NCI-H2196 treated with DMSO at 0.1 percent for 48 hours (cell line): ENCODE measurements at regions not wholly inside any gene's neighbourhood (a gene's known extent, or its start where the extent isn't known, plus 50 kb on each side); places are given as distances from the start of the nearest gene placed in this dataset.

Experiments
- DNase-seq: peaks from one replicate; lab custom pipeline; 2025; ENCODE audit not compliant: unreplicated experiment; lab: John Stamatoyannopoulos, UW

DNA sequence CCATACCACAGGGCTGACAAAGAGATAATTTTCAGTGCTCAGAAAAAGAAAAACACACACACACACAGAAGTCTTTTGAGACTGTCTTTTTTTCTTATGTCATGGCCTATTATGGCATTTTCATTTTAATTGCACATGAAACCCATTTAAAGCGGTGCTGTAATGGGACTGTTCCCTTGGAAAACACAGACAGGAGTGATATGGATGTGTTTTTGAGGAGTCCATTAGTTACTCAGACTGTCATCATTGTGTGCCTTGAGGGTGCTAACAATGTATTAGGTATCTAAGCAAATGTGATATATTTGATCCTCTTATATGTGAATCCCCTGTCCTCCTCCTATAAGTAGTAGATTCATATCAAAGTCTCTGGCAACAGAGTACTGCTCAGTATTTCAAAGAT, 642.0 kb upstream of the WWC1 start:
- no peak for DNase-seq

- no peak for DNase-seq
Observed at GRCh38 chr5:167652690-167653089, 638.8 kb upstream of the WWC1 start.

DNA sequence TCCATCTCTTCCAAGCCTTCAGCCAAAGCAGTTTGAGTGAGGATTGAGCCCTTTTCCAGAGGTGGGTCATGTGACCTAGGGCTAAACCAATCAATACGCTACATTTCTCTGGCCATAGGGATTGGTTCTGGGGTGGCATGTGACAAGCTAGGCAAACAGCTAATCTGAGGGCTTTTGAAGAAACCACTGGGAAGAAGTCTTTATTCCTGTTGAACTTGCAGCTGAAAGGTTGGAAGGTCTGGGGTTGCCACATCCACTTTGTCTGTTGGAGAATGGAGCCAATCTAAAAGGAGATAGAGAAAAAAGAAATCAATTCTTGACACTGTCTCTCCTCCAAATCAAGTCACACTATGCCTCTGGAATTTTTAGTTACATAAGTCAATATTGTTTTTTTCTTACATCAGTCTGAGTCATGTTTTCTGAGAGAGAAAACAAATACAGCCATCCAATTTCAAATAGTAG, 637.8 kb upstream of the WWC1 start:
- no peak for DNase-seq

DNA sequence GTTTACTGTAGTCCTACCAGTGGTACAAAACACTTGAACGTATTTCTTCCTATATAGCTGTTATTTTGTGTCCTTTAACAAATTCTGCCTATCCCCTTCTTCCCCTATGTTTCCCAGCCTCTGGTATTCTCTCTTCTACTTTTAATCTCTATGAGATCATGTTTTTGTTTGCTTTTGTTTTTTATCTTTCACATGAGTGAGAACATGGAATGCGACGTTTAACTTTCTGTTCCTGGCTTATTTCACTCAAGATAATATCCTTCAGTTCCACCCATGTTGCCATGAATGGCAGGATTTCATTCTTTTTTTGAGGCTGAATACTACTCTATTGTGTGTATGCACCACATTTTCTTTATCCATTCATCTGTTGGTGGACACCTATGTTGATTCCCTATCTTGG, 634.4 kb upstream of the WWC1 start:
- DNase-seq: no peak

DNA sequence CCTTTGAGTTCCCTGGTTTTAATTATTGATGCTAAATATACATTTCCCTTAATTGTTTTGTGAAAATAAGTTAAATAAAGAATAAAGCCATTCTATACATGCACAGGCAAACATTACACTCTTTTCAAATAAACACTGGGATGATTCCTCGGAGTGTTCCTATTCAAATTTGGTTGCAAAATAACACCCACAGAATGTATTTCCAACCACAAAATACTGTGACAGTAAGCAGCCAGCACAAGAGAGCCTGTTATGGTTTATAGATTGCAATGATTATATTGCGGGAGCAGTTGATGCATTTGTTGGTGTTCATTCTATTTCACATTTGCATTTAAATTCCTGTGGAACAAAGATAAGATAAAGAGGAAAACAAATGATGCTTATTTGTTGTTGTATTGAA, 632.6 kb upstream of the WWC1 start:
- no peak for DNase-seq

GRCh38 chr5:167661605-167662004, 629.8 kb upstream of the WWC1 start:
- no peak for DNase-seq

- no peak for DNase-seq
Observed at GRCh38 chr5:167664222-167664804, 627.1 kb upstream of the WWC1 start.

DNA sequence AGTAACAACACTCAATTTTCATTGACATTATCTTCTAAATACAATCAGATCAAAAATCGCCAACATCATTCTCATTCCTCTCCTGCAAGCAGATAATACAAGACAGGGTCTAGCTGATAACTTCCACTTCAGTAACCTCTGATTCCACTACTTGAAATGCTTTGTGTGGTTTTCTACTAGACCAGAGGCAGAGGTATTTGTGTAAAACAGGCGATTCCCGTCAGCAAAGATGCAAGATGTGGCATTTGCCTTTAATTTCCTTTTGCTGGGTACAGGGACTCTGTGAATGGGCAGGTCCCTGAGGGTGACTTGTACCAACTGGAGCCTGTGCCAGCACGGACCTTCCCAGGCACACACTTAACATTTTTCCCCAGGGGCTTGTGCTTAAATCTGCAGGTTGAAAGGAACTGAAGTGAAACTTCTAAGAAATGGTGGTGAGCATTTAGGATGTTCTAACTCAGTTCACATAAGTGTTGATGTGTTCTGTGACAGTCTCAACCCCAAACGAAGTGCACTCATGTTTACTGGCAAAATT, 625.5 kb upstream of the WWC1 start:
- DNase-seq: no peak

DNA sequence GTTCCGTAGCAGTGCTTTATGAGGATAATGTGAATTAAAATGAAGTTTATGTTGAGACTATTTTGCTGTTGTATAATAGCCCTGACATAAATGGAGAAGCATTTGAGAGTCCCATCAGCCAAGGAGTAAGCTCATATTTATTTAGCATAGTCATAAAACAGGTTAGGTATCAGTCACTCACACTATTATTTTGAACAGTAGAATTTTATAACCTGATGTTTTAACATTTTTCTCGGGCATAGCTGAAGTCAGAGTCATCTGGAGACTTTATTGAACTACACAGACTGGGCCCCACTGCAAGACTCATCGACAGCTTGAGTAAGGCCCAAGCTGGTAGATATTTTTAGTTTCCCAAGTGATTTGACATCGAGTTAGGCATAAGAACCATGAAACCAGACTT, 620.3 kb upstream of the WWC1 start:
- no peak for DNase-seq

DNA sequence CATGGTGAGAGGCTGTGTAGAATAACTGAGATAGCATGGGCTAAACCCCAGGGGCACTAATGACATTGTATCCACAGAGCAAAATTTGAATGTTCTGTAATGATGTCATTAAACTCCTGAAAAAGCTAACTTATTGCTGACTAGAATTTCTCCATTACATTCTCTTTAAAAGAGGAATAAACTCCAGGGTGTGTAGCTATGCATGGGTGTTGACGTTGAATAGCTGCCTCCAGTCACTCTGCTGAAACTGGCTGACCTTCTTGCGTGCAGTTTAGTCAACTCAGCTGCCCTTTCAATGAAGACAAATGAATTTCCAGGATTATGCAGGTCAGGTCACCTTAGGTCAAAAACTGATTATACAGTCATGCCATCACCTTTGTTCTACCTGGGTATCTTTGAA, 617.5 kb upstream of the WWC1 start:
- no peak for DNase-seq

GRCh38 chr5:167678481-167678880, 613.0 kb upstream of the WWC1 start:
- DNase-seq: no peak

DNA sequence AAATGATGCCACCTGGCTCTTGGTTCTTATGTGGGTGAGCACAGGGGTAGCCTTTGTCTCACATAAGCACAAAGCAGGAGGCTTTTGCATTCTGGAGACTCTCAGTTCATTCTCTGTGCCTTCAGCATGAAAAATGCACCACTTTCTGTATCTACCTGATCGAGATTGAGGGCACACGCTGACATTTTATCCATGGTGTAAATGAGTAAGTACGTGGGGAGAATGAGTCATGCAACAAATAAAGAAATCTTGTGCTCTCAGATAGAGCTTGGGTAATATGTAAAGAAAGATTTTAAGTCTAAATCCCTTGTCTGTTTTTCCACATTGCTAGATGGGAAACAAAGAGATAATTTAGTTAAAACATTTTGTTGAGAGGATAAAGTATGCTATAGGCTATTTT, 607.2 kb upstream of the WWC1 start:
- DNase-seq: no peak

DNA sequence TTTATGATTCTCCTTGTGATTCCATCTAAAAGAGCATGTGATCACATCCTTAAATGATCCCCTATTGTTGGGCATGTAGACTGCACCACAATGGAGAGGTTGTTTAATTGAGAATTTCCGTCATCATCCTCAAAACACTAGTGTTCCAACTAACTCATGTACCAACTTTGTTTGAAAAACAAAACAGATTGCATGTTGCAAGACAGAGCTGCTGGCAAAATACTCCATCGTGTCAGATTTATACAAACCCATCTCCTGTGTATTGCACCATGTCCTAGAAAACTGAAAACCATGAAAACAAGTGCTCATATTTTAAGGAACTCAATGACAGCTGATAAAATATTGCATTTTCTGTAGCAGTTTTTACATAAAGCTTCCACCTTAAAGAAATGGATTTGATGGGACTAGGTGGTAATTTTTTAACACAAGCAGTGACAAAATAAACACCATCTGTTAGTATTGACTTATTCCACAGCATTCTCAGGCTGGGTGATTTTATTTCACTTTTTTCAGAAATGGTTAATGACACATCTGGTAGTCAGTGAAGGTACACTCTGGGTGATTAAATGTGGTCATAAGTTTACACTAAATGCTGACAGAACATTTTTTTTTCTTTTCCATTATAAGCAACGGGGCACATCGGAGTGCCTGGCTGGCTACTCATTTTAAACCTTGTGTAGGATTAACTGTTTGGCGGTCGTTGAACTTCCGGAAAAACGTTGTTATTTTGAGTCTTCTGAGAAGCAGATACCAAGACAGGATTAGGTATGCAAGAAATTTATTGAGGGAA, 602.9 kb upstream of the WWC1 start:
- DNase-seq: no peak

DNA sequence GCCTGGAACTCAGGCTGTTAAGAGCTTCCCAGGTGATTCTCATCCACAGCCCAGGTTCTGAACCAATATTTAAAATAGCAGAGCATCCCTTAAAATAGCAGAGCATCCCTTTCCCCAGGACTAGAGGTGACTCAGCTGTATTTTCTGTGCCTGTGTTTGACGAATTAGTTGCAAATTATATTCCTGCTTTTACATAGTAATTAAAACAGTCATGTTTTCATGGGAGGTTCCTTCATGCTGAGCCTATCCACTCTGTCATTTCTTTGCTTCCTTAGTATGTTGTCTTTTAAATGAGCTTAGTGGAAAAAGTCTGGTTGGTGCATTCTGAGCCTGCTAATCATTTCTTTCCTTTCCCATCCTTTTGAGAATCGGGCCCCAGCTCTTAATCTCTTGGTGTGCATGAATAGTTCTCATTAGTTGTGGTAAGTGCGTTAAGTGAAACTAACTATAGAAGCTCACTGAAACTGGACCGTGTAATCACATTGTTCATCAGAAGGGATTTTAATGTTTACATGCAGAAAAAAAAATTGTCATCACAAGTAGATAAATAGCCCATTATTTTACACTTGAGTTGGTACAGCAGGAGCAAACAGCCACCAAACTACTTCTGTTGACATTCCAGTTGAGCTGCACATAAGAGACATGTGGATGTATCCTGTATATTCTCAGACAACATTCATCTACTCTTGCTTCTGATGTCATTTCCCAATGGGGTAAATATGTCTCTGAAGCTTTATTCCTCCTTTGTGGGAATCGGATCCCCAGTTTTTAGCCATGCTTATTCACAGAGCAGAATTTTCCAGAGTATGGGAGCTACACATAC, 596.9 kb upstream of the WWC1 start:
- no peak for DNase-seq

GRCh38 chr5:167696558-167697314, 594.7 kb upstream of the WWC1 start:
- DNase-seq: no peak

DNA sequence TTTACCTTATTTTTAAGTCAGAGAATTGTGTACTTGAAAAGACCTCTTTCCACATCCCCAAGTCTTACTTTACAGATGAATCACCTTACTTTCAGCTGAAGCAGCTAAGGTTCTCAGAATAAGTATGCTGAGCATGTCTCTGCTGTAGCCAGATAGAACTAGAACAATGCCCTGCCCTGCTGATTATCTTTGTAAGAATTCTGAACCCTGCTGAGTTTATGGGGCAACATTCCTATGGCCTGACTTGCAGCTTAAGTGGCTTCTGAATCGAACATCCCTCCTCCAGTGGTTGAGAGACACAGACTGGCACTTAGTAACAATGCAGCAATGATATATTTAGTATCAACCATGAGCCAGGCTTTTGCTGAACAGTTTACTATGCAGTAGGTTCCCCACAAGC, 592.0 kb upstream of the WWC1 start:
- no peak for DNase-seq

GRCh38 chr5:167701051-167701450, 590.4 kb upstream of the WWC1 start:
- DNase-seq: no peak

DNA sequence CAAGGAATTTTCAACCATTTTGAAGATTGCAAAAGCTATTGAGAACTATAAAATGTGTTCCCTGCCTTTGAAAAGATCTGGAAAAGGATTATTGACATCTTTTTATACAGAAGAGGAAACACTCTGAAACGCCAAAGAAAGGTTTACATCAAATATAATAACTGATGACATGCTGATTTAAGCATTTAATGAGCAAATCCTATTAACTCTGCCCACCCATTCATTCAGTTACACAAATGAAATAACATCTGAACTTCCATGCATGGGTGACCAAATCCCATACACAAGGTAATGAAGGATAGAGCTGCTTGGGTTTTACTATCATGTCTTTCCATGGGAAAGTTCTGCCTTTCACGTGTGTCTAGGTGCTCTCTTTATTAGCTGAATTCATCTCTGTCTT, 589.4 kb upstream of the WWC1 start:
- no peak for DNase-seq

- DNase-seq: no peak
Observed at GRCh38 chr5:167708449-167708848, 583.0 kb upstream of the WWC1 start.

DNA sequence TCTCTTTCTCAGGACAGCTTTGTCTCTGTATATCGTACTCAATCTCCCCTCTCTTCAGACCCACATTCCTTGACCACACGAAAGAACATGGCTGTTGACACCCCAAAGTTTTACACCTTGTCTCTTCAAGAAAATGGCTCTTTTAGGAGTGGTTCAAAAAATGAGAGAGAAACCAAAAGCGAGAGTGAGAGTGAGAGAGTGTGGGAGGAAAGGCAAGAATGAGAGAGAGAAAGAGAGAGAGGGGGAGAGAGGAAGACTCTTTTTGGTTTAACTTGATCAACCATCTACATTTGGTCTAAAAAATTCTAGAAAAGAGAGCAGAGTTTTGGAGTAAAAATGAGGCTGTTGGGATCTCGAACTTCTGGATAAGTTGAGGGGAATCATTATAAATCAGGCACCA, 581.8 kb upstream of the WWC1 start:
- no peak for DNase-seq

- no peak for DNase-seq
Observed at GRCh38 chr5:167710444-167711073, 580.9 kb upstream of the WWC1 start.
